ENCODE measurements at regions not wholly inside any gene's neighbourhood (a gene's known extent, or its start where the extent isn't known, plus 50 kb on each side); places are given as distances from the start of the nearest gene placed in this dataset.

DNA sequence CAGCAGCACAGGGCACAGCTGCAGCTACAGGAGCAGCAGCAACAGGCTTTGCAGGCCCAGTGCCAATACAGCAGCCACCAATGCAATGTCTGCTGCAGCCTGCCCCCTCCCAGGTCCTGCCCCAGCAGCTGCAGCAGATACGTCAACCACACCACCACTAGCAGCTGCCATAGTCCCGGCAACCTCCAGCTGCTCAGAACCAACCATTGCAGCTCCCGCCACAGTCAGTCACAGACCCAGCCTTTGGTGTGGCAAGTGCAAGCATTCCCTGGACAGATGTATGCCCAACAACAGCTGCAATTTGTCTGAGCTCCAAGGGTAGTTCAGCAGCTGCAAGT is 53.3 kb upstream of the TUBA3E start:
- TF ChIP-seq CTCF (IDR thresholded peaks at IDR 0.05) = no peak
- no peak for TF ChIP-seq POLR2A (IDR thresholded peaks at IDR 0.05)

Measured in thyroid gland (tissue), 4 donors.